Thoracic aorta (tissue), 2 donors: ENCODE measurements at regions not wholly inside any gene's neighbourhood (a gene's known extent, or its start where the extent isn't known, plus 50 kb on each side); places are given as distances from the start of the nearest gene placed in this dataset.
"Not testable (repeated sequence)": the region's sequence is repeated elsewhere in the genome, so short reads cannot be mapped to it uniquely, and the experiment has no call there.

Experiments
- ATAC-seq: fragments of 150-250 bp; one replicate; pipeline ENCODE4 v1.8.0; 2017; ENCODE audit warnings: low read depth; ENCODE audit not compliant: insufficient number of reproducible peaks, low FRiP score
- DNase-seq: peaks from one replicate; pipeline ENCODE4 v3.0.0-alpha.2; 2020; ENCODE audit warnings: low spot score
- H3K27ac ChIP-seq, 2 donors: fragments of 200-600 bp; sonication (generic); 1 replicate in 1 of 2; 2 replicates in 1 of 2; pipeline ENCODE4 v1.5.1; 2016; ENCODE audit warnings: mild to moderate bottlenecking in 2 of 2, moderate library complexity in 2 of 2
- H3K27me3 ChIP-seq: fragments of 200-600 bp; sonication (generic); replicated peaks from 2 replicates; pipeline ENCODE4 v1.6.0; 2016; ENCODE audit warnings: mild to moderate bottlenecking; ENCODE audit not compliant: insufficient read depth
- H3K36me3 ChIP-seq: fragments of 200-600 bp; sonication (generic); one replicate; pipeline ENCODE4 v1.5.1; 2016
- H3K4me1 ChIP-seq, 2 donors: fragments of 200-600 bp; sonication (generic); 1 replicate in 1 of 2; 2 replicates in 1 of 2; pipeline versions ENCODE4 v1.5.1 to v1.6.0; 2016; ENCODE audit warnings: low read depth in 2 of 2, mild to moderate bottlenecking in 1 of 2; ENCODE audit not compliant: control insufficient read depth in 1 of 2
- H3K4me3 ChIP-seq: fragments of 200-600 bp; sonication (generic); 2 replicates; pipeline ENCODE4 v1.5.1; 2016; ENCODE audit warnings: mild to moderate bottlenecking
- H3K9me3 ChIP-seq: fragments of 200-600 bp; sonication (generic); 2 replicates; pipeline ENCODE4 v1.5.1; 2016
- CTCF ChIP-seq: fragments of 200-600 bp; sonication (generic); IDR thresholded peaks from one replicate; pipeline ENCODE4 v1.5.1; 2019; ENCODE audit warnings: antibody characterized with exemption

GRCh38 chr5:163104464-163104863, 332.9 kb upstream of the CCNG1 start:
- TF ChIP-seq CTCF = no peak

GRCh38 chr5:163105456-163105855, 331.9 kb upstream of the CCNG1 start:
- TF ChIP-seq CTCF = no peak
- Histone ChIP-seq H3K9me3 (no peaks in the 10 kb centered on the region), H3K4me1 (no peaks in the 10 kb centered on the region), H3K36me3 (no peaks in the 10 kb centered on the region), H3K27ac (no peak overlapping the region), H3K4me3 (no peak overlapping the region), H3K27me3 (no peaks in the 10 kb centered on the region)
- ATAC-seq (no peak), DNase-seq (no peak)

More at GRCh38 chr5:163104464-163104863, 332.9 kb upstream of the CCNG1 start:
- no peak overlapping the region for H3K4me3 ChIP-seq
- ATAC-seq (no peak), DNase-seq (no peak)
- H3K27me3 ChIP-seq = no peaks in the 10 kb centered on the region
- H3K4me1 ChIP-seq = no peaks in the 10 kb centered on the region
- H3K36me3 ChIP-seq = no peaks in the 10 kb centered on the region
- H3K9me3 ChIP-seq = no peaks in the 10 kb centered on the region
- H3K27ac ChIP-seq = no peak overlapping the region

GRCh38 chr5:163106098-163106497, 331.3 kb upstream of the CCNG1 start:
- no peak for TF ChIP-seq CTCF

GRCh38 chr5:163108351-163108750, 329.0 kb upstream of the CCNG1 start:
- Histone ChIP-seq H3K9me3 (no peaks in the 10 kb centered on the region), H3K36me3 (no peaks in the 10 kb centered on the region), H3K27ac (no peak overlapping the region), H3K4me1 (no peaks in the 10 kb centered on the region), H3K27me3 (no peaks in the 10 kb centered on the region), H3K4me3 (no peak overlapping the region)
- no peak for TF ChIP-seq CTCF
- DNase-seq (no peak), ATAC-seq (no peak)

More at GRCh38 chr5:163106098-163106497, 331.3 kb upstream of the CCNG1 start:
- no peaks in the 10 kb centered on the region for H3K36me3 ChIP-seq
- DNase-seq = no peak
- no peaks in the 10 kb centered on the region for H3K9me3 ChIP-seq
- H3K4me3 ChIP-seq = no peak overlapping the region
- H3K27ac ChIP-seq = no peak overlapping the region
- H3K27me3 ChIP-seq = no peaks in the 10 kb centered on the region
- no peaks in the 10 kb centered on the region for H3K4me1 ChIP-seq
- ATAC-seq = no peak

- H3K4me1 ChIP-seq = no peaks in the 10 kb centered on the region
- no peak for TF ChIP-seq CTCF
- H3K9me3 ChIP-seq = no peaks in the 10 kb centered on the region
- no peak overlapping the region for H3K27ac ChIP-seq
- H3K36me3 ChIP-seq = no peaks in the 10 kb centered on the region
- no peak for DNase-seq
- ATAC-seq = no peak
- no peak overlapping the region for H3K4me3 ChIP-seq
- no peaks in the 10 kb centered on the region for H3K27me3 ChIP-seq
These were observed 322.4 kb upstream of the CCNG1 start for GRCh38 chr5:163115011-163115410.

GRCh38 chr5:163116618-163117017, 320.8 kb upstream of the CCNG1 start:
- not testable (repeated sequence) for H3K27ac ChIP-seq, H3K27me3 ChIP-seq, H3K4me1 ChIP-seq, DNase-seq, H3K36me3 ChIP-seq, H3K9me3 ChIP-seq, ATAC-seq, H3K4me3 ChIP-seq
